GM12872 (cell line): ENCODE measurements at regions not wholly inside any gene's neighbourhood (a gene's known extent, or its start where the extent isn't known, plus 50 kb on each side); places are given as distances from the start of the nearest gene placed in this dataset.

Source experiments
- TF ChIP-seq, protein P1 (sequence below): IDR thresholded peaks from 3 replicates; pipeline ENCODE4 v1.5.1; 2011; ENCODE audit warnings: low read depth, mild to moderate bottlenecking, low read length, moderate library complexity; ENCODE audit not compliant: insufficient read depth

DNA sequence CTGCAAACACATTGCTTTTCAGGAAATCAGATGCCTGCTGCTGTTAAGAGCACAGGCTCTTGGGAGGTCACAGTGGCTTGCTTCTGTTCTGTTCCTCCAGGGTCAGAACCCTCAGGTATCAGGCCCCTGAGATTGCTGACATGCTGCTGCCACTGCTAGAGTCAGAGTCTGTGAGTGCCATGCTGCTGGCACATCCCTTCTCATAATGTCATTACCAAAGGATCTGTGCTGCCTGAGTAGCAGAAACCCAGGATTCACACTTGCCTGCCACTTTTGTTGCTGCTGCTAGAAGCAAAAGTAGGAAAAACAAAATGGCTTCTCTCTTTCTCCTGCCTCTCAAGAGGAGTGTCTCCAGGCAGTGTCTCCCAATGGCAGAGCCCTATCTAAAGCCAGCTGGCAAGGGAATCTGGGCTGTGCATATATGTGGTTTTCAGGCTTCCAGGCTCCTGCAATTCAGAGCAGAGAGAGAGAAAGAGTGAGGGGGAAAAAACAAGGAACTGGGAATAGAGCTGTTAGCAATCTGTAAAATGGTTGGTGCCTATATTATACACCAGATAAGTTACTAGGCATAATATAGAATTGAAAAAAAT is 180.3 kb downstream of the MYCN start:
- TF ChIP-seq, protein P1, sequence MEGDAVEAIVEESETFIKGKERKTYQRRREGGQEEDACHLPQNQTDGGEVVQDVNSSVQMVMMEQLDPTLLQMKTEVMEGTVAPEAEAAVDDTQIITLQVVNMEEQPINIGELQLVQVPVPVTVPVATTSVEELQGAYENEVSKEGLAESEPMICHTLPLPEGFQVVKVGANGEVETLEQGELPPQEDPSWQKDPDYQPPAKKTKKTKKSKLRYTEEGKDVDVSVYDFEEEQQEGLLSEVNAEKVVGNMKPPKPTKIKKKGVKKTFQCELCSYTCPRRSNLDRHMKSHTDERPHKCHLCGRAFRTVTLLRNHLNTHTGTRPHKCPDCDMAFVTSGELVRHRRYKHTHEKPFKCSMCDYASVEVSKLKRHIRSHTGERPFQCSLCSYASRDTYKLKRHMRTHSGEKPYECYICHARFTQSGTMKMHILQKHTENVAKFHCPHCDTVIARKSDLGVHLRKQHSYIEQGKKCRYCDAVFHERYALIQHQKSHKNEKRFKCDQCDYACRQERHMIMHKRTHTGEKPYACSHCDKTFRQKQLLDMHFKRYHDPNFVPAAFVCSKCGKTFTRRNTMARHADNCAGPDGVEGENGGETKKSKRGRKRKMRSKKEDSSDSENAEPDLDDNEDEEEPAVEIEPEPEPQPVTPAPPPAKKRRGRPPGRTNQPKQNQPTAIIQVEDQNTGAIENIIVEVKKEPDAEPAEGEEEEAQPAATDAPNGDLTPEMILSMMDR, result no peak

DNA sequence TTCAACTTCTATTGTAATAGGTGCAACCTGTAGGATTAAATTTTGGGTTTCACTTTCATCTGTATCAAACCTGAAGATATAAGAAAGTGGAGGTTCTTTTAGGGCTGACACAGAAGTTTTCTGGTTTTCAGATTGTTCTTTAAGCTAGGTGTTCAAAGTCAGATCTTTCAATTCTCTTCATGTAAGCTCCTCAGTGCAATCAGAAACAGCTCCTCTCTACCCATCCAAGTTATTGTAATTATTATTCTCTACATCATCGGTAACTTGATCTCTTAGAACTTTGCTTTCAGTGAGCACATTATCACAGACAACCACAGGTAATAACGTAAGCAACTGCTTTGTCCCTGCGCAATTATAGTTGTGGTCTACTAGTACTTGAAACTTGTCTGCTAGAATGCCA is 179.4 kb downstream of the MYCN start:
- TF ChIP-seq, protein P1, result no peak

DNA sequence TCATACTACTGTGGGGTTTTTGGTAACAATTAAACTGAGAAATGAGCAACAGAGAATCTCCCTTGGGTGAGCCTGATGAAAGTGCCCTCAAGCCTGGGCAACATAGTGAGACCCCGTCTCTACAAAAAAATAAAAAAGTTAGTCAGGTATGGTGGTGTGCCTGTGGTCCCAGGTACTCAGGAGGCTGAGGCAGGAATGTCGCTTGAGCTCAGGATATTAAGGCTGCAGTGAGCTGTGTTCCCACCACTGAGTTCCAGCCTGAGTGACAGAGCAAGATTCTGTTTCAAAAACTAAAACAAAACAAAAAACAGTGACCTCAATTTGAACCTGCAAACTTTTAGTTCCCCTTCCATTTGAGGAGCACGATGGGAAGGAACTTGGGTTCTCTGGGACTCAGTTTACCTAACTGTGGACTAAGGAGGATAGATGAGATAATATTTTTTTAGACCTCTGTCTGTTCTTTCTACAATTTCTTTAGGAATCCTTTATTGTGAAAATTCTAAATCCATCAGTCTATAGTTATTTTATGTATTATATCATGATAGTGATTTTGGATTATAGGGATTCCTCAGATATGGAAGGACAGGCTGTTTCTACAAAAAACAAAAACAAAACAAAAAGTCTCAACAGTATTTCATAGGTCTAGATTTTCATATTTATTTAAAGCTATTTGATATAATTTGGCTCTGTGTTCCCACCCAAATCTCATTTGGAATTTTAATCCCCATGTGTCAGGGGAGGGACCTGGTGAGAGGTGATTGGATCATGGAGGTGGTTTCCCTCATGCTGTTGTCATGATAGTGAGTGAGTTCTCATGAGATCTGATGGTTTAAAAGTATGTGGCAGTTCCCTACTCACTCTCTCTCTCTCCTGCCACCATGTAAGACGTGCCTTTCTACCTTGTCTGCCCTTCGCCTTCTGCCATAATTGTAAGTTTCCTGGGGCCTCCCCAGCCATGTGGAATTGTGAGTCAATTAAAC is 178.6 kb downstream of the MYCN start:
- TF ChIP-seq, protein P1, result no peak

DNA sequence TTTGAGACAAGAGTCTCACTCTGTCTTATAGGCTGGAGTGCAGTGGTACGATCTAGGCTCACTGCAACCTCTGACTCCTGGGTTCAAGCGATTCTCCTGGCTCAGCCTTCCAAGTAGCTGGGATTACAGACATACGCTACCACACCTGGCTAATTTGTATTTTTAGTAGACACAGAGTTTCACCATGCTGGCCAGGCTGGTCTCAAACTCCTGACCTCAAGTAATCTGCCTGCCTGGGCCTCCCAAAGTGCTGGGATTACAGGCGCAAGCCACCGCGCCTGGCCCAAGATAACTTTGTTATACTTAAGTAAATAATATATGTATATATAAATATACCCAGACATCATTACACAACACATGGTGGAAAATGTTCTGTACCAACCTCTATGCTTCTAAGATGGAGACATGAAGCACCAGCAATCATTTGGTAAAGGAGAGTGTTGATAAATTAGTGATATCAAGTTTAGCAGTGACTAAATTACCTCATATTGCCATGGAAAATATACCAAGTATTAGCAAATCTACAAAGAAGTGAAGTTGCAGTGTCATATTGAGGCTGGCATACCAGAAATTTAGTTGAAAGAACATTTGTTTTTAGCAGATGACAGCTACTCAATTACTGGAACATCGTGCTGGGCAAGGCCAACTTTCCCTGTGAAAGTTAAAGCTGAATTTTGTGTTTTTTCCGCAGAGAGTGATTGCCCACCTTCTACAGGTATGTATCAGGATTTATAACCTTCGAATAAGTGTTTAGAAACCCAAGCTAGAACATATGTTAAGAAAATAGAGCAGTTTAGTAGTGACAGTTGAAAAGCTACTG is 177.7 kb downstream of the MYCN start:
- TF ChIP-seq, protein P1, result no peak

DNA sequence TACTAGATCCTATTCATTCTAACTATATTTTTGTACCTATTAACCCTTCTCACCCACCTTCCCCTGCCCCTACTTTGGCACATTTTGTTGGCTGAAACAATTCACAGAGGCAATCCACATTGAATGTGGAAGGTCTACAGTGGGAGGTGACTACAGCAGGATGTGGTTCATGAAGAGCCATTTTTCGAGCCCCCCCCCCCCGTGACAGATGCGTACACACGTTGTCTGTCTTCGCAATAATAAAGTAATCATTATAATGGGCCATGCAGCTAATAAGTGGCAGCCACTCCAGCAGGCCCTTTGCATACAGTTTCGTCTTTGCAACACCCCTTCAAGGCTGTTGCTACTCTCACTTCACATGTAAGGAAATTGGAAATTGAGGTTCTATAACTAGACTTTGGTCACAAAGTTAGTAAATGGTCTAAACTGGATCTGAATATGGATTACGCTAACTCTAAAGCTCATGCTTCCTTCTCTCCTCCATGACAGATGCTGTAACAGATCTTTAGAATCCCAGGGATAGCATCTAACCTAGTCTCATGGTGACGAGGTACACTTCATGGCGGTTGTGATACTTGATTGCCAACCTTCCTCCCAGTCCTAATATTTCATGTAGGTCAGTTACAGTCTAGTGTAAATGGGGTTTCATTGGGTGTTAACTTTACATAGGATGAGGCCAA is 176.8 kb downstream of the MYCN start:
- TF ChIP-seq, protein P1, result no peak

DNA sequence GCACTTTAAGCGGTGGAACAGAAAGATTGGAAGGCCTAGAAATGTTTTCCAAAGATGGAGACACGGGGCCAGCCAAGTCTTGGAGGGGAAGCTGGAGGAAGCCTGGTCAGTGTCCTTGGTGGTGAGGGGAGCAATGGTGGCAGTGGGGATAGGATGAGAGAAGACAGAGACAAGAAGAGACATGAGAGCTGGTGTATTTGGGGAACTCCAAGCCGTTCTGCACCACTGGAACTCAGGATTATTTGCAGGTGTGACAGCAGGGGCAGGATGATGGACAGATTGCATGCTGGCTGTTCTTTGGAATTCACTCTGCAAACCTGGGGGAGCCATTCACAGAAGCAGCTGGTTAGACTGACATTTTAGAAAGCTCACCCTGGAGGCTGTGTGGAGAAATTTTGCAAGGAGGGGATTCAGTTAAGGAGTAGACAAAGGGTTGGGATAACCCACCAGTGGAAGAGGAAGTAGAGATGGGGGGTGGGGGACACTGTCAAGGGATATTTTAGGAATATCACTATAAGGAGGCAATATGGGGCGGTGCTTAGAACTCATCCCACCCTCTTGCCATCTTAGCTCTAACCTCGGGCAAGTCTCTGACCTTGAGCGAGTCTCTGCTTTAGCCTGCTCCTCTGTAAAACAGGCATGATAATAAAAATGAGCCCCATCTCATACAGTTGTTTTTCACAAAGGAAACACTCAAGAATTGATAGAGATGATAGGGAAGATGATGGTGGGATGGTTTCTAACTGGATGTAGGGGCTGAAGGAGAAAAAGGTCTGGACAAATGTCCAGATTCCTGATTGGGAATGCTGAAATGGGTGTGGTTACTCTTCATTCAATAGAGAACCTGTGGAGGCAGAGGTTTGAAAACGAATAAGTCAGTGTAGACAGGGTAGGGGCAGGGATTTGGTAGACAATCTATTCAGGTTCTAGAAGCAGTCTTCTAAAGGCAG is 175.8 kb downstream of the MYCN start:
- TF ChIP-seq, protein P1, result no peak
